Breast epithelium (tissue), 3 donors: ENCODE measurements at regions not wholly inside any gene's neighbourhood (a gene's known extent, or its start where the extent isn't known, plus 50 kb on each side); places are given as distances from the start of the nearest gene placed in this dataset.

Experiments
- POLR2A ChIP-seq: fragments of 450-650 bp; IDR thresholded peaks from one replicate; pipeline ENCODE4 v1.6.1; 2016; ENCODE audit warnings: antibody characterized with exemption, mild to moderate bottlenecking, moderate library complexity
- POLR2AphosphoS5 ChIP-seq, 3 donors: sonication (generic); formaldehyde crosslinking; IDR thresholded peaks; one replicate each; pipeline ENCODE4 v1.6.1; 2017; ENCODE audit warnings: antibody characterized with exemption in 3 of 3
- TF ChIP-seq, protein P1 (sequence below), 3 donors: fragments of 450-650 bp; IDR thresholded peaks; one replicate each; pipeline ENCODE4 v1.5.1; 2016 to 2017; ENCODE audit warnings: antibody characterized with exemption in 3 of 3, mild to moderate bottlenecking in 3 of 3, moderate library complexity in 3 of 3

DNA sequence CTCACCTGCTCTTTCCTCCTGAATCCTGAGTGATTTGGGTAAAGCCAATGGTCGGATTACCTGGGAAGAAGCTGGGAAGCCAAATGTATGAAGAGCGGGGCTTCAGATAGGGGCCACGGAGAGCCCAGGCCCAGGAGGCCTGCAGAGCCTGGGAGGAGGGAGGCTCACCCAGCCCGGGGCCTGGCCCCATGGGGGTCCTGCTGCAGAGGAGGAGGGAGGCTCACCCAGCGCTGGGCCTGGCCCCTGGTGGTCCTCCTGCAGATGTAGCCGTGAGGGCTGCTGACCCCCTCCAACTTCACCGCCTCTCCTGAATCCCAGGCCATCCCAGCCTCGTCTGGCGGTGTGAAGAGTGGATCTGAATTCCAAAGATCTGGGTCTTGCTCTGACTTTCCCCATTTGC is 368.4 kb downstream of the THBS2 start:
- no peak for TF ChIP-seq POLR2A
- TF ChIP-seq, protein P1, sequence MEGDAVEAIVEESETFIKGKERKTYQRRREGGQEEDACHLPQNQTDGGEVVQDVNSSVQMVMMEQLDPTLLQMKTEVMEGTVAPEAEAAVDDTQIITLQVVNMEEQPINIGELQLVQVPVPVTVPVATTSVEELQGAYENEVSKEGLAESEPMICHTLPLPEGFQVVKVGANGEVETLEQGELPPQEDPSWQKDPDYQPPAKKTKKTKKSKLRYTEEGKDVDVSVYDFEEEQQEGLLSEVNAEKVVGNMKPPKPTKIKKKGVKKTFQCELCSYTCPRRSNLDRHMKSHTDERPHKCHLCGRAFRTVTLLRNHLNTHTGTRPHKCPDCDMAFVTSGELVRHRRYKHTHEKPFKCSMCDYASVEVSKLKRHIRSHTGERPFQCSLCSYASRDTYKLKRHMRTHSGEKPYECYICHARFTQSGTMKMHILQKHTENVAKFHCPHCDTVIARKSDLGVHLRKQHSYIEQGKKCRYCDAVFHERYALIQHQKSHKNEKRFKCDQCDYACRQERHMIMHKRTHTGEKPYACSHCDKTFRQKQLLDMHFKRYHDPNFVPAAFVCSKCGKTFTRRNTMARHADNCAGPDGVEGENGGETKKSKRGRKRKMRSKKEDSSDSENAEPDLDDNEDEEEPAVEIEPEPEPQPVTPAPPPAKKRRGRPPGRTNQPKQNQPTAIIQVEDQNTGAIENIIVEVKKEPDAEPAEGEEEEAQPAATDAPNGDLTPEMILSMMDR (IDR thresholded peaks at IDR 0.05), result no peak
- no peak for TF ChIP-seq POLR2AphosphoS5 (IDR thresholded peaks at IDR 0.05)
